ENCODE measurements at regions not wholly inside any gene's neighbourhood (a gene's known extent, or its start where the extent isn't known, plus 50 kb on each side); places are given as distances from the start of the nearest gene placed in this dataset.

GRCh38 chr2:217622205-217623060 lies 380.4 kb downstream of the TNS1 start (continued):
- peak; percentile 95 for TF ChIP-seq SKI (IDR thresholded peaks at IDR 0.05; ENCODE audit: partially characterized antibody)
- TF ChIP-seq ZNF547 (CRISPR knock-in tag; IDR thresholded peaks at IDR 0.05), result no peak
- TF ChIP-seq, protein P1, sequence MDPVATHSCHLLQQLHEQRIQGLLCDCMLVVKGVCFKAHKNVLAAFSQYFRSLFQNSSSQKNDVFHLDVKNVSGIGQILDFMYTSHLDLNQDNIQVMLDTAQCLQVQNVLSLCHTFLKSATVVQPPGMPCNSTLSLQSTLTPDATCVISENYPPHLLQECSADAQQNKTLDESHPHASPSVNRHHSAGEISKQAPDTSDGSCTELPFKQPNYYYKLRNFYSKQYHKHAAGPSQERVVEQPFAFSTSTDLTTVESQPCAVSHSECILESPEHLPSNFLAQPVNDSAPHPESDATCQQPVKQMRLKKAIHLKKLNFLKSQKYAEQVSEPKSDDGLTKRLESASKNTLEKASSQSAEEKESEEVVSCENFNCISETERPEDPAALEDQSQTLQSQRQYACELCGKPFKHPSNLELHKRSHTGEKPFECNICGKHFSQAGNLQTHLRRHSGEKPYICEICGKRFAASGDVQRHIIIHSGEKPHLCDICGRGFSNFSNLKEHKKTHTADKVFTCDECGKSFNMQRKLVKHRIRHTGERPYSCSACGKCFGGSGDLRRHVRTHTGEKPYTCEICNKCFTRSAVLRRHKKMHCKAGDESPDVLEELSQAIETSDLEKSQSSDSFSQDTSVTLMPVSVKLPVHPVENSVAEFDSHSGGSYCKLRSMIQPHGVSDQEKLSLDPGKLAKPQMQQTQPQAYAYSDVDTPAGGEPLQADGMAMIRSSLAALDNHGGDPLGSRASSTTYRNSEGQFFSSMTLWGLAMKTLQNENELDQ (CRISPR knock-in tag; IDR thresholded peaks at IDR 0.05; ENCODE audit: borderline replicate concordance), result no peak
- no peak for TF ChIP-seq SSRP1 (CRISPR knock-in tag; IDR thresholded peaks at IDR 0.05)
- TF ChIP-seq DDIT3 (CRISPR knock-in tag; IDR thresholded peaks at IDR 0.05), result no peak
- no peak for TF ChIP-seq RAD51 (IDR thresholded peaks at IDR 0.05; ENCODE audit: borderline replicate concordance)
- TF ChIP-seq HMG20A (CRISPR knock-in tag; IDR thresholded peaks at IDR 0.05; ENCODE audit: borderline replicate concordance), result peak; percentile 74; the same call in 1 of the 2 replicates
- TF ChIP-seq TARDBP (CRISPR knock-in tag; IDR thresholded peaks at IDR 0.05), result peak; percentile 43; the same call in 1 of the 2 replicates
- peak; percentile 46 for TF ChIP-seq HNF4A (CRISPR knock-in tag; IDR thresholded peaks at IDR 0.05)
- TF ChIP-seq NFIC (IDR thresholded peaks at IDR 0.05; ENCODE audit: low read length), result no peak
- no peak for TF ChIP-seq ZNF253 (CRISPR knock-in tag; IDR thresholded peaks at IDR 0.05; ENCODE audit: borderline replicate concordance)
- TF ChIP-seq ATF7 (IDR thresholded peaks at IDR 0.05), result peak; percentile 96
- TF ChIP-seq ATF7 (CRISPR knock-in tag; IDR thresholded peaks at IDR 0.05), result peak; percentile 96
- no peak for TF ChIP-seq KLF15 (CRISPR knock-in tag; IDR thresholded peaks at IDR 0.05; ENCODE audit: borderline replicate concordance)
- no peak for TF ChIP-seq POLR2A (IDR thresholded peaks at IDR 0.05; ENCODE audit: insufficient read depth in 1 of 2, low read depth in 2 of 2, low read length in 2 of 2)
- no peak for TF ChIP-seq ZNF124 (CRISPR knock-in tag; IDR thresholded peaks at IDR 0.05)
- 0 out of 2 replicates have a peak, but pooled peaks have one; percentile 10 for TF ChIP-seq BHLHE40 (IDR thresholded peaks at IDR 0.05; ENCODE audit: low read length)
- TF ChIP-seq ZNF652 (CRISPR knock-in tag; IDR thresholded peaks at IDR 0.05; ENCODE audit: borderline replicate concordance, low read depth), result no peak
- TF ChIP-seq, protein P2, sequence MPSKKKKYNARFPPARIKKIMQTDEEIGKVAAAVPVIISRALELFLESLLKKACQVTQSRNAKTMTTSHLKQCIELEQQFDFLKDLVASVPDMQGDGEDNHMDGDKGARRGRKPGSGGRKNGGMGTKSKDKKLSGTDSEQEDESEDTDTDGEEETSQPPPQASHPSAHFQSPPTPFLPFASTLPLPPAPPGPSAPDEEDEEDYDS (CRISPR knock-in tag; IDR thresholded peaks at IDR 0.05), result peak; percentile 28; the same call in 1 of the 2 replicates
- TF ChIP-seq, protein P3, sequence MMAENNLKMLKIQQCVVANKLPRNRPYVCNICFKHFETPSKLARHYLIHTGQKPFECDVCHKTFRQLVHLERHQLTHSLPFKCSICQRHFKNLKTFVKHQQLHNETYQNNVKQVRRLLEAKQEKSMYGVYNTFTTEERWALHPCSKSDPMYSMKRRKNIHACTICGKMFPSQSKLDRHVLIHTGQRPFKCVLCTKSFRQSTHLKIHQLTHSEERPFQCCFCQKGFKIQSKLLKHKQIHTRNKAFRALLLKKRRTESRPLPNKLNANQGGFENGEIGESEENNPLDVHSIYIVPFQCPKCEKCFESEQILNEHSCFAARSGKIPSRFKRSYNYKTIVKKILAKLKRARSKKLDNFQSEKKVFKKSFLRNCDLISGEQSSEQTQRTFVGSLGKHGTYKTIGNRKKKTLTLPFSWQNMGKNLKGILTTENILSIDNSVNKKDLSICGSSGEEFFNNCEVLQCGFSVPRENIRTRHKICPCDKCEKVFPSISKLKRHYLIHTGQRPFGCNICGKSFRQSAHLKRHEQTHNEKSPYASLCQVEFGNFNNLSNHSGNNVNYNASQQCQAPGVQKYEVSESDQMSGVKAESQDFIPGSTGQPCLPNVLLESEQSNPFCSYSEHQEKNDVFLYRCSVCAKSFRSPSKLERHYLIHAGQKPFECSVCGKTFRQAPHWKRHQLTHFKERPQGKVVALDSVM (CRISPR knock-in tag; IDR thresholded peaks at IDR 0.05), result no peak
- TF ChIP-seq PITX1 (CRISPR knock-in tag; IDR thresholded peaks at IDR 0.05), result 0 out of 2 replicates have a peak, but pooled peaks have one; percentile 47
- peak; percentile 42; the same call in 1 of the 2 replicates for TF ChIP-seq PHF21A (CRISPR knock-in tag; IDR thresholded peaks at IDR 0.05)
- no peak for TF ChIP-seq ATF5 (CRISPR knock-in tag; IDR thresholded peaks at IDR 0.05; ENCODE audit: low read depth)
- TF ChIP-seq PPARG (CRISPR knock-in tag; conservative IDR thresholded peaks at IDR 0.05), result 0 out of 2 replicates have a peak, but pooled peaks have one; percentile 53
- no peak for TF ChIP-seq ZNF317 (CRISPR knock-in tag; IDR thresholded peaks at IDR 0.05)
- TF ChIP-seq CREB1 (IDR thresholded peaks at IDR 0.05), result peak; percentile 38; the same call in 1 of the 2 replicates
- TF ChIP-seq CREB1 (CRISPR knock-in tag; IDR thresholded peaks at IDR 0.05), result no peak
